ENCODE measurements at regions not wholly inside any gene's neighbourhood (a gene's known extent, or its start where the extent isn't known, plus 50 kb on each side); places are given as distances from the start of the nearest gene placed in this dataset.

- TF ChIP-seq CTCF (IDR thresholded peaks at IDR 0.05) (no peak), POLR2A (IDR thresholded peaks at IDR 0.05) (no peak)
These were observed 294.7 kb upstream of the HS6ST1 start for GRCh38 chr2:128613351-128613750.

Measured in lower leg skin (tissue), 3 donors.